ENCODE measurements at regions not wholly inside any gene's neighbourhood (a gene's known extent, or its start where the extent isn't known, plus 50 kb on each side); places are given as distances from the start of the nearest gene placed in this dataset.
"Not testable (repeated sequence)": the region's sequence is repeated elsewhere in the genome, so short reads cannot be mapped to it uniquely, and the experiment has no call there.

DNA sequence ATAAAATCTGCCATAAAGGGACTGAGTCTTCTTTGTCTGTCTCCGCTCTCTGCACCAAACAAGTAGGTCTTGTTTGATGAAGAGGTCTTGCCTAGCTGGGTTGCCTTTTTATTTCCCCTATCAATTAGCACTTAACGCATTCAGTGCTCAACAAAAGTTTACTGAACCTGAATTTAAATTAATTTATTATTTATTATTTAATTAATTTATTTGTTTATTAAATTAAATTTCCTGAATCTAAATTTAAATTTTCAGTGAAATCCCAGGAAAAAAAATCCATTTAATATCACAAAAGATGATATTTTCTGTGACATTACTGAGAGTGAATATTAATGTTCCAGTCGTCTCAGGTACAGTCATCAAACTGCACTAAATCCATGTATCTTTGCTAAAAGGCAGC is 164.9 kb upstream of the AGTR1 start:
- no peak for DNase-seq

DNA sequence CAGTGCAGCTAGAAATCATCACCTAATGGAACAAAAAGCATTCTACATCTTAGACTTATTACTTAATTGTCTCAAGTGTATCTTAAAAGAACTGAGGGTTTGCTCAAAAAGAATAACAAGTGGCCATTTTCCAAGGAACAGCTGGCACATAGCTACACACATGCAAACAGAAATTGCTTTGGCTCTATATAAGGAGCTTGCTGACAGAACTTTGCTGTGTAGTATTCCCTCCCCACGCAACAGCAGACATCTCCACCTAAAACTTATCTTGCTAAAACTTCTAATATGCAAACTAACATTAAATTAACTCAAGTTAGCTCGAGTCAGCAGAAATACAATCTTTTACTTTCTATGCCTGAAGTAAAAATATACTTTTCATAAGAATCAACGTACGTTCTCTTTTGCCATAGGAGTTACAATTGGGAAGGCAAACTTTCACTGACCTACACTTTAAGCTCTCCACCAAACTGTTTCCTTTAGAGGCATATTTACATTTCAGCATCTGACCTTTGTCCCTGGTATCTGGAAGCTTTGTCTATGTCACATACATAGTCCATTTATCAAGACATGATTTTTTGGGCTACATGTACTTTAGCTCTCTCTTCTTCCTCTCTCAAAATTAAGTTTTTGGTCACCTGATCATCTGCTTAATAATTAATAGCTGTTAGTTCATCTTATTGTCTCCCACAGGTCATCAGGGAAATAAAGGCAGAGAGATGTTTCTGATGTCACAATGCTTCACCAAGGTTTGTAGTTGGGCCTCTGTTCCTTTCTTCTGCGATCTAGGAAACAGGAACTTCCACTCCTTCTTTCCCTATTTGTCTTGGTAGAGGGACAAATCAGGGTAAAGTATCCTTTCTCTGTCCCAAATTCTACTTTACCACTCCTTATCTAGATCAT is 163.4 kb upstream of the AGTR1 start:
- no peak for DNase-seq

DNA sequence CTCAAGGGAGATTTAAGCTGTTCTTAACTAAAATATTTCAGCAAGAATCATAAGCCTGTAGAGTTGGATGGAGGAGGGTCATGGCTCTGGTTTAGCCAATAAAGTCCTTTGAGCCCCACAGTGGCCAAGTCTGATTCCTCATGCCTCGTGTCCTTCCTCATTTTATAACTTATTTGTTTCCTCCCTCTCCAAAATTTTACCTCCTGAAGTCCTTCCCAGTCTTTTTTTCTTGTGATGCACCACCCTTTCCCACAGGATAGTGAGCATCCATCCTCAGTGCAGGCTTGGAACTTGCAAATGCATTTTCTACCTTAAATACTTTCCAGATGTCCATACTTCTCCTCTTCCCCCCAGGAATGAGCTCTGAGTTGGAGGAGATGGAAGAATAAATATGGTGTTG is 162.7 kb upstream of the AGTR1 start:
- no peak for DNase-seq

DNA sequence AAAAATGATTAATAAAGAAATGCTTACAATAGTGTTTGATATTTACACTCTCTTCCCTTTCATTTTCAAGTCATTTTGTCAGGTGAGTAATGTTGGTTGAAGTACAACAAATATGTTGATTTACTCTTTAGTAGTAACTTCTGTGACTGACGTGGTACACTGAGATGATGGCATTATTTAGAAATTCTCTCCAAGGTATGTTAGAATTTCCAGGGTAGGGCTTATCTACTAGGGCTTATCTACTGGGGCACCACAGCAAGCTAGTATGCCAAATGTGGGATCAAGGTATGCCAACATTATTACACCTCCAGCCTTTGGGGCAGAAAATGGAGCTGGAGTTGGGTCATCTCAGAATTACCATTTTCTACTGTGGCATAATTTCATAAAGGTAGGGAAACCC is 157.4 kb upstream of the AGTR1 start:
- DNase-seq: no peak

DNA sequence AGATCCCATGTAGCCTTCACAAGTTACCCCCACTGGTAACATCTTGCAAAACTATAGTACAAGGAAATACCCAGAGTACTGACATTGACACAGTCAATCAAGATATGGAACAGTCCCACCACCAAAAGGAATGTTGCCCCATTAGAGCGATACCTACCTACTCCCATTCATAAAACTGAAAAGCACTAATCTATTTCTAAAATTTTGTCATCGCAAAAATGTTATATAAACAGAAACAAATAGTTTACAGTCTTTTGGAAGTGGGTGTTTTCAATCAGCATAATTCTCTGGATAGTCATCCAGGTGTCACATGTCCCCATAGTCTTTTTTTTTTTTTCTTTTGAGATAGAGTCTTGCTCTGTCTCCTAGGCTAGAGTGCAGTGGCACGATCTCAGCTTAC is 156.9 kb upstream of the AGTR1 start:
- DNase-seq: no peak

DNA sequence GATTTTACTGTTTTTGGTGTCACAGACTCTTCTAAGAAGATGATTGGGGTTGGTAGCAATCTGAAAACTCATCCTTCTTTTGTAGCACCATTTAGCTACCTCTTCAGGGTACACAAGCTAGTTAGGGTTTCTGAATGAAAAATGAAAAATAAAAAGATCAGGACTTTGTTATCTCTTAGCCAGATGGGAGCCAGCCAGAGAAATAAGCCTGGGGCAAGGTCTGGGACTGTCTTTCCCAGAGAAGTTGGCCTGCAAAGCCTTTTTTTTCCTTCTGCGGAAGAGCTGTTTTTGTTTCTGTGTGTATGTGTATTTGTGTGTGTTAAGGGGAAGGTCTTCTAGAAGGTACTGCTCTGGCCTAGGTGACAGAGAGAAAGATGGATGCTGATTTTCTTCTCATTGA is 150.7 kb upstream of the AGTR1 start:
- DNase-seq: no peak

DNA sequence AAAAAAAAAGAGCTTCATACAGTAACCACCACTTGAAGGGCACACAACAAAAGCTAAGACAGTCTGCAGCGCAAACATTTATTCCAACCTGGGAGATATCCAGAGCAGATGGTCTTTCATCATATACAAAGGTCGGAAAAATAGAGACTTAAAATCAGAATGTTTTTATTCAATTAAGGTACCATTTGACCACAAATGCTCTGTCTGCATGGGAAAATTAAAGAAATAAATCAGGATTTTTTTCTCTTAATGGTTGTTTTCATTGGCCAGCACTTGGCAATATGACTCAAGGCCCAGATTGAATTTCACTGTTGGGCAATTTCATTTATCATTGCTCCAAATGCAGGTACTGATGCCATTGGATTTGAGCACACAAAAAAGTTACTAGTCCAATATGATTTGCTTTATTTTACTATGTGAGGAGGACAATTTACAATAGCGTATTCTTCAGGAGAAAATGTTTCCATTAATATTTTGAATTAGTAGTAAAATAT is 145.9 kb upstream of the AGTR1 start:
- DNase-seq: no peak

DNA sequence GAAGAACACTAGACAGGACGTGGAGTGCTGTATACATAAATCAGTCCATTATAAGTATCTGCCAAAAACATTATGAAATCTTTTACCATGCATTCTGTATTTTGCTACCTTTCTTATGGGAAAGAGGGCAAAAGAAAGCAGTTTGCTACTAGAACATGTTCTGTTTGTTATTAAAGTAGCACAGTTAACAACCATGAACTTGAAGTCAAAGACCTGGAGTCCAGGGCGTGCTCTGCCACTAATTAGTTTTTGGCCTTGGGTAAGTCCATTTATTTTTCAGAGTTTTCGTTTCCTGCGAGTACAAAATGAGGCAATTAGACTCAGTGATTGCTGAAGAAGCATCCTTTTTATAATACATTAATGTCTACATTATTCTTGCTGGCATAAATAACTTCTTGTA is 143.3 kb upstream of the AGTR1 start:
- DNase-seq: no peak

DNA sequence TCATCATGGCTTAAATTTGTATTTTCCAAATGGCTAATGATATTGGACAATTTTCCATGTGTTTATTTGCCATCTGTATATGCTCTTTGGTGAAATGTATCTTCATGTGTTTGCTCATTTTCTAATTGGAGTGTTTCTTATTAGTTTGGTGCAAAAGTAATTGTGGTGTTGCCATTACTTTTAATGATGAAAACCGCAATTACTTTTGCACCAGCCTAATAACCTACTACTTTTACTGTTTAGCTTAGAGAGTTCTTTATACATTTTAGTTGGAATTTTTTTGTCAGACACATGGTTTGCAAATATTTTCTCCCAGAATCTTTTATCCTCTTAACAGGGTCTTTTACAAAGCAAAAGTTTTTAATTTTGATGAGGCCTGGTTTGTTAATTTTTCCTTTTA is 141.0 kb upstream of the AGTR1 start:
- no peak for DNase-seq

DNA sequence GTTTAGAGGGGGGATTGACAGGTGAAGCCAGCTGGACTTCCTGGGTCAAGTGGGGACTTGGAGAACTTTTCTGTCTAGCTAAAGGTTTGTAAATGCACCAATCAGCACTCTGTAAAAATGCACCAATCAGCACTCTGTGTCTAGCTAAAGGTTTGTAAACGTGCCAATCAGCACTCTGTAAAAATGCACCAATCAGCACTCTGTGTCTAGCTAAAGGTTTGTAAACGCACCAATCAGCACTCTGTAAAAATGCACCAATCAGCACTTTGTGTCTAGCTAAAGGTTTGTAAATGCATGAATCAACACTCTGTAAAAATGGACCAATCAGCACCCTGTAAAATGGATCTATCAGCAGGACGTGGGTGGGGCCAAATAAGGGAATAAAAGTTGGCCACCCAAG is 120.1 kb upstream of the AGTR1 start:
- not testable (repeated sequence) for DNase-seq

DNA sequence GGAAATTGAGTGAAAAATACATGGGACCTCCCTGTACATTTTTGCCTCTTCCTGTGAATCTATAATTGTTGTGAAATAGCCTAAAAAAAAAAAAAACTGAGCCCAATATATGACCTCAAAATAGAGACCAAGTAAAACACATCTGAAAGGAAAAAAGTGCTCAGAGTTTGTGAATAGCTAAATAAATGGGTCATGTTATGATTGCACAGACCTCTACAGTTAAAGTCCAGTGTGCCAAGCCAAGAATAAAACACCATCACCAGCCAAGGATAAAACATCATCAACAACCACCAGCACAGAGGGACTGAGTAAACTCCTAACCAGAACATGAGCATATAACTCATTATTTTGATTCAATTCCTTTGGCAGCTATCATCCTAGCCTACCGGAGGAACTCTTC is 115.6 kb upstream of the AGTR1 start:
- no peak for DNase-seq

DNA sequence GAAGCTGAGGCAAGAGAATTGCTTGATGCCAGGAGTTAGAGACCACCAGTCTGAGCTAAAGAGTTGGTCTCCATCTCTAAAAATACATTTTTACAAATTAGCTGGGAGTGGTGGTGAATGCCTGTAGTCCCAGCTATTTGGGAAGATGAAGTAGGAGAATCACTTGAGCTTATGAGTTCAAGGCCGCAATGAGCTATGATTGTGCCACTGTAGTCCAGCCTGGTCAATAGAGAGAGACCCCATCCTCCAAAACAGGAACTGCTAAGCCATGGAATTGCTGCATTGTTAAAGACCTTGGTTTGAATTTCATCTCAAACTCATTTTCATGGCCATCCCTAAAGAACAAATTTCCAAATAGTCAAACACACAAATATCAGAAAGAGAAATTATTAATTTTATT is 113.9 kb upstream of the AGTR1 start:
- DNase-seq: no peak

DNA sequence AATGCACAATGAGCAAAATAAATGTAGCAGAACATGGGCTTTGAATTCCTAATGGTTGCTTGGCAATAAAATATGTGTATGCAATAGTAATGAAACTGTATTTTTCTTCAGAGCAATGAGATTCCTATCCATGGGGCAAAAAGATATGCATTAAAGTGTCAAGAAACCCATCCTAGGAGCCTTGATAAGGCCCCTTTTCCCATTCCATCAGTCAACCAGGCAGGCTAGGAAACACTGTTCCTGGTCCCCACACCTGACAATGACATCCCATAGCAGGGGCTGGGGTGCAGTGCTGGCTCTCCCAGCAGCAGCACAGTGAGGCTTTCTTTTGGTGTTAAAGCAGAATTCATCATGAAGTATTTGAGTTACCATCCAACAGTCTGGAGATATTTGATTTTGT is 113.3 kb upstream of the AGTR1 start:
- no peak for DNase-seq

DNA sequence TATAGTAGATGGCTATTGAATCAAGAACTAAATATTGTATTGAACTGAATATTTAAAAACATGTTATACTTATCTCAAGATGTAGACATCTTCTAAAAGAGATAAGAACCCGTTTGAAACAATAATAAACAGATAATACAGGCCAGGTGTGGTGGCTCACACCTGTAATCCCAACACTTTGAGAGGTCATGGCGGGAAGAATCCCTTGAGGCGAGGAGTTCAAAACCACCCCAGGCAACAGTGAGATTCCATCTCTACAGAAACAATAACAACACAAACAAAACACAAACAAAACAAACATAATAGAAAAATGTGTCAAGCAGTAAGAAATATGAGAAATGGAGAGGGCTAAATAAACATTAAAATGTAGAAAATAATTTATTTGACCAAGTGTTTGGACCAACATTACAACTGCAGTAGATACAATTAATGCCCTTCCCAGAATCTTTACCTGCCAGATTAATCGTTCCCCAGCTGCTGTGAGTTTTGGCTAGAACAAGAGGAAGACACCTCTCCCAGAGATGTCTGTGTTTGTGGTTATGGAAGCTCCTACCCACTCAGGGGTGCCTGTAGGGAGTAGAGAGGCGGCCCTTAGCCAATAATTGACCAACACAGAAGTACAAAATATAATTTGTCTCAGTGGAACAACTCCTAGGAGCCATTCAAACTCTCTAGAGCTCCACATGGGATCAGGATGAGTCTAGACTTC is 111.9 kb upstream of the AGTR1 start:
- DNase-seq: no peak

DNA sequence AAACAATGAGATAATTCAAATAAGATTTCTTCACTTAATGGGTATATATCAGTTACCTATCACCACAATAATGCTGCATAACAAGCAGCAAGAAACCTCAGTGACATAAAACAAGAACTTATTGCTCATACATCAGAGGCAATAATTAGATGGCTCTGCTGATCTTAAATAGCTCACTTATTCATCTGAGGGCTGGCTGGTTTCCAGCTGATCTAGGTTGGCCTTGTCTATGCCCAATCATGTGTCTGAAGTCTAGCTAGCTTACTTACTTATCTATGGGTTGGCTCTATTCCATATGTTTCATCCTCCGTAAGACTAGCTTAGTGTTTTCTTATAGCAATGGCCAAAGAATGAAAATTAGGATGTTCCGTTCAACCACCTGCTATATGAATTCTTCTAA is 109.4 kb upstream of the AGTR1 start:
- DNase-seq: no peak

DNA sequence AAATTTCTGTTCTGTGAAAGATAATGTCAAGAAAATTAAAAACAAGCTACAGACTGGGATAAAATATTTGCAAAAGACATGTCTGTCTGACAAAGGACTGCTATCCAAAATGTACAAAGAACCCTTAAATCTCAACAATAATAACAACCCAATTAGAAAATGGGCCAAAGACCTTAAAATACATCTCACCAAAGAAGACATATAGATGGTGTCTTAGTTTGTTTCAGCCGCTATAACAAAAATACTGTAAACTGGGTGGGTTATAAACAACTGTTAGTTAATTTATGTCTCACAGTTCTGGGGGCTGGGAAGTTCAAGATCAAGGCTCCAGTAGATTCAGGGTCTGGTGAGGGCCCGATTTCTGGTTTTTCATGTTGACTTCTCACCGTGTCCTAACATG is 106.2 kb upstream of the AGTR1 start:
- no peak for DNase-seq

DNA sequence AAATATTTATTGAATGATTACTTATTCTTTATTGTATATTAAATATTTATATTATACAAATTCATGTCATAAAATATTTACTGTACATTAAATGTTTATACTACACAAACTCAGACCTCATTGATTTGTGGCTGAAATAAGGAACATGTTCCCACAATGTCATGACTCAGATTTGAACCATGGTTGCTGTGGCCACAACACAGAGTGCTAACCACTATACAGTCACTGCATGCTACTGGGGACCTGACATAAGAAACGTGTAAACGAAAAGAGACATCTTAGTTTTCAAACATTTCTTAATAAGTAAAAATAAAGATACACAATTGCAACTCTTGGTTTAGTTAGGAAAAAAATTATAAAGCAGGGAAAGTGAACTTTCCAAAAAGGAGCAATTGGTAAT is 99.1 kb upstream of the AGTR1 start:
- no peak for DNase-seq

DNA sequence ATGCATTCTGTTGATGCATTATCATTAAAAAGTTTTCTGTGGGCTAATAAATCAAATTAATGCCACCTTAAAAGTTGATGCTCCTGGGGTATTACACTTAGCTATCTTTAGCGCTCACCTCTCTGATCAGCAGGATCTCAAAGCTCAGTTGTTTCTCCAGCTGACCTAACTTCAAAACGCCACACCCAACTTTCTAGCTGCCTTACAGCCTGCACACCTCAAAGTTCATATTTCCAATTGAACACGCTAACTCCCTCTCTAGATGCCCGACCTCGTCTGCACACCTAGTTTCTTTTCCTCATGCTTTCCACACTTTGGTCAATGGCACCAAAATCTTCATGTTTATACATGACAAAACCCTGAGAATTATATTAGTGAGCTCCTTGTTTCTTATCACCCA is 98.2 kb upstream of the AGTR1 start:
- DNase-seq: no peak

DNA sequence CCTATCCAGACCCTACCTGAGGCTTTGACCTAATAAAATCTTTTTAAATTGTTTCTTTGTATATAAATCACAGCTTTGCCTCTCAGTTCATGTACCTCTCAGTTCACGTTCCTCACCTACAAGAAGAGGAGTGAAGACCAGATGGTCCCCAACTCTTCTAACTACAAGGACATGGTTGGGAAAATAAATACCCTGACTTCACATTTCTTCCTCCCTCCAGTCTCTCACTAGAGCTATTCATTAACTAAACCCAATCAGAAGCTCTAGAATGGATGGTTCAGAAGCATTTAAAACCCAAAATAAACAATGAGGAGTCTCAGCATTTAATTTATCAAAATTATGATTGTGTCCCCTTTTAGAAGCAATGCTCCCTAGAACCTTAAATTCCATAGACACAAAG is 97.3 kb upstream of the AGTR1 start:
- no peak for DNase-seq

DNA sequence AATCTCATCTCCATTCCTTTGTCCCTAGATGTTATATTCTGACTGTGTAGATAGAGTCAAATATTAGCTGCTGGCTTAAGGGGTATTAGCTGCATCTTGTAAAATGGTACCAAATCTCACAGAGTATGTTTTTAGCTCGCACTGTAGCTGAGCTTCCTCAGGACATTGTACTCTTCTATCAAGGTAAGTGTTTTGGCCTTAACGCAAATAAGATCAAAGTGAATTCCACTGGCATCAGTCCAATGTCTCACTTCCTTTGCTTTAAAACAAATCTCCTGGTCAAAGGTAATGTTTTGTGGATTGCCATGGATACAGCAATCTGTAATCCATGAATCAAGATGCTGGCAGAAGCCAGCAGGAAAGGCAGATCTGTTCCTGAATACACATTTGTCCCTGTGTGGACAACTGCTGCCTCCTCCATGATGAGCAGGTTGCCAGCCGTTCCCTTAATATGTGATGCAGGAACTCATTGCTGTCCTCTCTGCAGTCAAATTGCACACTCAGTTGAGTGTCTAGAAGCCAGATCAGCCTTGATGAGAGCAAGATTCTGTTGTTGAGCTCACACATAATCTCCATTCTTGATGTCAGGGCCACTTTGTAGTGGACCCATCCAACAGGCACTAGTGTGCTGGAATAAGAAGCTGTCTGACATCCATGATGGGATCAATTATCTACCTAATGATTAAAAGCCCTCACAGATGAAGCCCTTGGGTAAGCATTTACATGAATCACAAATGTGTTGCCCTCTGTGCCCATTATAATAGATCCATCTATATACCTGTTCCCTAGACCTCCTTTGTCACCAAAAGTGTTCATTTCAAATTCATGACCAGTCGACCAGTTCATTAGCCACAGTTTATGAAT is 96.6 kb upstream of the AGTR1 start:
- DNase-seq: peak; percentile 7

DNA sequence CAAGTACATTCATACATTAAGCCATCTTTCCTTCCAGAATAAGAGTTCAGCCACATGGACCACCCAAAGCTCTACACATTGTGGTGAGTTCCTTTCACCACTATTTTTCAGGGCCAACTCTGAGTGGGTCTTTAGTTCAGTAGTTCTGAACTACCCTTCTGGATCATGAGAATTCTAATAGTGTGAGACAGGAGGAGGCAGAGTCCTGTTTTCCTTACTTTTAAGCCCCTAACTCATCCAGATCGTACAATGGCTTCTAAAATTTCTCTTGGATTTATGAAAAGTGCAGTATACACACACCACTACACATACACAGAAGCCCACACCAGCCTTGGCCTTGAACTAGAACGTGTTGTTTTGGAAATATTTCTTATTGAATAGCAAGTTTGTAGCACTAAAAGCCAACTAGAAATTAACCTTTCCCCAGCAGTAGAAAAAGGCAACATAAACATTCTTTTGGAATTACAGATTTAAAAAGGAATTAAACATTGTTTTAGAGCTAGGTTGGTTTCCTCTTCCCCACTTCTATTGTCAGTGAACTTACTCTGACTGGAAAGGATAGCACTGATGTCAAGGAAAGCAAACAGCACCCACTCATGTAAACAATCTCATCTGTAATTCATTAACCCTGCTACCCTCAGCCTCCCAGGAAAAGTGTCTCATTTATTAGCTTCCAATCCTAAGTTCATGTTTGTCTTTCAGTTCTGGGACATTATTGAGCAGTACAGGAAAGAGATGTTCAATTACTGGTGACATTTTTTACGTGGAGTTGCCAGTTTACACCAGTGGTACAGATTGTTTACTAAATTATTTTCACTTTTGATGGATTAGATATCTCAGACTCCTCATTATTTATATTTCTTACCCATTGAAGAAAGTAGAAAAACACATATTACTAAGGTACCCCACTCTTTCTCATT is 95.7 kb upstream of the AGTR1 start:
- no peak for DNase-seq
